ENCODE measurements at regions not wholly inside any gene's neighbourhood (a gene's known extent, or its start where the extent isn't known, plus 50 kb on each side); places are given as distances from the start of the nearest gene placed in this dataset.

DNA sequence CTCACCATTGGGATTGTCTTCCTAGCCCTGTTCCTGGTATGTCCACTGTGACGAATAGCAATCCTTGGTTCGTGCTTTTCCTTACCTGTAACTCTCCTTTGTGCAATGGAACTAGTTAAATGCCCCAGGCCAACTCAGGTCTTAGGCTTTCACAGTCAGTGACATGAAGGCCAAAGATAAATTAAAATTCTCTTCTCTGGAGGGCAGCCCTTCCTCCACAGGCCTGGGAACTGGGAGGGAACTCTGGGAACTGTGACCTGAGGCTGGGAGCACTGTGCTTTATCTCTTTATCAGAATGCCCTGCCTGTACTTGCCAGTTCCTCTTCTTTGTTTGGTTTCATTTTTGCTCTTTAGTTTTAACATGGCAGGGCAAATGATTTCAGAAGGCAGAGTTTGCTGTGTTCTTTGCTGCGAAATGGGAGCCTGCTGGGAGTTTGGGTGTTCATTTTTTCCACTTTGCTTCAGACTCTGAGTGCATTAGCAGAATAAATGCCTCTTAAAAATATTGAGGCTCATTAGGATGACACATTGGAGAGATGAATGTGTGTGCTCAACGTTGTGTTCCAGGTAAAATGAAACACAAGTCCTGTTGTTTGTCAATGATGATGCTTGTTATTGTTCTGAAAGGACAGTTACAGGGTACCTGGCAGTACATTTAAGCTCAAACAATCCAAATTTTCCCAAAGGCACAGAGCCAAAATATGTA is 118.1 kb downstream of the NUDT12 start:
- POLR2A ChIA-PET: no interaction called here
- H3K9me3 Mint-ChIP-seq: peaks cover 0 to 22% (median 10%) of the 10 kb centered on the region in 11 donors
- H3K27ac Mint-ChIP-seq: no peak overlapping the region
- H3K4me1 ChIP-seq (ENCODE audit: control insufficient read depth in 2 of 2, insufficient read depth in 2 of 2, low read length in 2 of 2): no peaks in the 10 kb centered on the region
- H3K4me3 ChIP-seq (ENCODE audit: low read length): no peak overlapping the region
- CTCF ChIA-PET: no interaction called here
- peaks cover 0 to 14% (median 9%) of the 10 kb centered on the region in 5 donors for H3K27me3 Mint-ChIP-seq
- H3K4me3 Mint-ChIP-seq: no peak overlapping the region
- DNase-seq (no peak), ATAC-seq (no peak)
- peaks cover 0 to 4% (median 0%) of the 10 kb centered on the region in 7 donors for H3K4me1 Mint-ChIP-seq
- intact Hi-C loops (cut with micrococcal nuclease): no loop called here
- no peak overlapping the region for H3K27ac ChIP-seq (ENCODE audit: low read depth, low read length)
- peaks cover 0 to 3% (median 0%) of the 10 kb centered on the region in 5 donors for H3K36me3 Mint-ChIP-seq
- H3K27me3 ChIP-seq (ENCODE audit: control insufficient read depth in 2 of 2, insufficient read depth in 2 of 2, low read length in 2 of 2): no peaks in the 10 kb centered on the region
- peaks cover 0 to 6% (median 0%) of the 10 kb centered on the region in 3 experiments for H3K9me3 ChIP-seq (ENCODE audit: control insufficient read depth in 2 of 3, low read length in 3 of 3)
- no peaks in the 10 kb centered on the region for H3K36me3 ChIP-seq (ENCODE audit: control insufficient read depth in 2 of 3, insufficient read depth in 3 of 3, low read length in 3 of 3)

DNA sequence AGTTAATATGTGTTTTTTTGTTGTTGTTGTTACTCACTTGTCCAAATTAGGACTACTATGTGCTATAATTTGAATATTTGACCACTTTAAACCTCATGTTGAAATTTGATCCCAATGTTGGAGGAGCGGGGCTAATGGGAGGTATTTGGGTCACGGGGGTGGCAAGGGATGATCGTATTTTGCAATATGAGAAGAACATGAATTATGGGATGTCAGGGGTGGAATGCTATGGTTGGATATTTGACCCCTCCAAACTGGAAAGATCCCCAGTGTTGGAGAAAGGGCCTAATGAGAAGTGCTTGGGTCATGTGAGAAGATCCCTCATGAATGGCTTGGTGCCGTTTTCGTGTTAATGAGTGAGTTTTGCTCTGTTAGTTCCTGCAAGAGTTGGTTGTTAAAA is 119.8 kb downstream of the NUDT12 start:
- DNase-seq: no peak
- H3K4me1 Mint-ChIP-seq: peaks cover 0 to 4% (median 0%) of the 10 kb centered on the region in 7 donors
- H3K36me3 ChIP-seq (ENCODE audit: control insufficient read depth in 2 of 3, insufficient read depth in 3 of 3, low read length in 3 of 3): no peaks in the 10 kb centered on the region
- peaks cover 0 to 14% (median 8%) of the 10 kb centered on the region in 5 donors for H3K27me3 Mint-ChIP-seq
- ChIA-PET POLR2A (no interaction called here), CTCF (no interaction called here)
- intact Hi-C loops (cut with micrococcal nuclease): no loop called here
- H3K4me3 ChIP-seq (ENCODE audit: low read length): no peak overlapping the region
- H3K27ac ChIP-seq (ENCODE audit: low read depth, low read length): no peak overlapping the region
- H3K9me3 ChIP-seq (ENCODE audit: control insufficient read depth in 2 of 3, low read length in 3 of 3): peaks cover 0 to 6% (median 0%) of the 10 kb centered on the region in 3 experiments
- no peak for ATAC-seq
- H3K27ac Mint-ChIP-seq: no peak overlapping the region
- H3K36me3 Mint-ChIP-seq: peaks cover 0 to 3% (median 0%) of the 10 kb centered on the region in 5 donors
- H3K4me1 ChIP-seq (ENCODE audit: control insufficient read depth in 2 of 2, insufficient read depth in 2 of 2, low read length in 2 of 2): no peaks in the 10 kb centered on the region
- no peaks in the 10 kb centered on the region for H3K27me3 ChIP-seq (ENCODE audit: control insufficient read depth in 2 of 2, insufficient read depth in 2 of 2, low read length in 2 of 2)
- H3K9me3 Mint-ChIP-seq: peaks cover 5 to 37% (median 18%) of the 10 kb centered on the region in 11 donors
- H3K4me3 Mint-ChIP-seq: no peak overlapping the region

DNA sequence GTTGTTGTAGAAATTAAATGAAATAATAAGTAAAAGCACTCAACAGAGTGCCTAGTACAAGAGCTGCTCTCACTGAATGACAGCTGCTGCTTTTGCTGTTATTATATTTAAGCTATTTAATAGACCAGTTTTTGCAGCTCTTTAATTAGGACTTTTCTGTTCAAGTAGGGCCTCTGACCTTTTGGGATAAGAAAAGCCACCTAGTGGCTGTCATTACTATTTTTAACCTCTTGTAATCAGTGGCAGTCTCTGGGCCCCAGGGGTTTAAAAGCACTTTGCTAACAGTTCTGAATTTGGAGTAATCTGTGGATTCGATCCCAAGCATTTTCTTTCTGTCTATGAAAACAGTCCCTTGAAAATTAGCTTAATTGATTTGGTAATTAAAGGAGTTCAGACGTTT is 121.1 kb downstream of the NUDT12 start:
- Mint-ChIP-seq H3K36me3 (peaks cover 0 to 3% (median 0%) of the 10 kb centered on the region in 5 donors), H3K4me3 (no peak overlapping the region), H3K4me1 (peaks cover 0 to 2% (median 0%) of the 10 kb centered on the region in 7 donors), H3K27me3 (peaks cover 0 to 14% (median 7%) of the 10 kb centered on the region in 5 donors), H3K27ac (no peak overlapping the region), H3K9me3 (peaks cover 5 to 39% (median 19%) of the 10 kb centered on the region in 11 donors)
- intact Hi-C loops (cut with micrococcal nuclease): no loop called here
- no peak for DNase-seq
- H3K27me3 ChIP-seq (ENCODE audit: control insufficient read depth in 2 of 2, insufficient read depth in 2 of 2, low read length in 2 of 2): no peaks in the 10 kb centered on the region
- H3K4me3 ChIP-seq (ENCODE audit: low read length): no peak overlapping the region
- no peak overlapping the region for H3K27ac ChIP-seq (ENCODE audit: low read depth, low read length)
- H3K4me1 ChIP-seq (ENCODE audit: control insufficient read depth in 2 of 2, insufficient read depth in 2 of 2, low read length in 2 of 2): no peaks in the 10 kb centered on the region
- no peak for ATAC-seq
- ChIA-PET CTCF (no interaction called here), POLR2A (no interaction called here)
- no peaks in the 10 kb centered on the region for H3K36me3 ChIP-seq (ENCODE audit: control insufficient read depth in 2 of 3, insufficient read depth in 3 of 3, low read length in 3 of 3)
- H3K9me3 ChIP-seq (ENCODE audit: control insufficient read depth in 2 of 3, low read length in 3 of 3): peaks cover 0 to 6% (median 0%) of the 10 kb centered on the region in 3 experiments

DNA sequence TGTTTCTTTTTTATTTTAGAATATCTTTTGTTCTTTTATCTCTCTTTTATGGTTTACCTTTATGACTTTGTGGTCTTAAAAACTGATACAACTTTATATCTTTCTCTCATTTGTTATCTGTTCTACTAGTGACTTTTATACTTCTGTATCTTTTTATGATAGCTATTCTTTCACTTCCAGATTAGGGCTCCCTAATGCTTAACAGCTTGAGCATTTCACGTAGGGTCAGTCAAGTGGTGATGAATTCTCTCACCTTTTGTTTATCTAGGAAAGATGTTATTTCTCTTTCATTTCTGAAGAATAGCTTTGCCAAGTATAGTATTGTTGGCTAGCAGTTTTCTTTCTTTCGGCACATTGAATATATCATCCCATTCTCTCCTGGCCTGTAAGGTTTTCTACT is 123.6 kb downstream of the NUDT12 start:
- H3K27ac ChIP-seq (ENCODE audit: low read depth, low read length): no peak overlapping the region
- ChIA-PET POLR2A (no interaction called here), CTCF (no interaction called here)
- intact Hi-C loops (cut with micrococcal nuclease): no loop called here
- peaks cover 0 to 6% (median 0%) of the 10 kb centered on the region in 3 experiments for H3K9me3 ChIP-seq (ENCODE audit: control insufficient read depth in 2 of 3, low read length in 3 of 3)
- H3K36me3 ChIP-seq (ENCODE audit: control insufficient read depth in 2 of 3, insufficient read depth in 3 of 3, low read length in 3 of 3): no peaks in the 10 kb centered on the region
- Mint-ChIP-seq H3K4me3 (no peak overlapping the region), H3K36me3 (peaks cover 0 to 3% (median 0%) of the 10 kb centered on the region in 5 donors), H3K9me3 (peaks cover 5 to 39% (median 19%) of the 10 kb centered on the region in 11 donors), H3K27me3 (no peaks in the 10 kb centered on the region), H3K27ac (no peak overlapping the region), H3K4me1 (no peaks in the 10 kb centered on the region)
- H3K27me3 ChIP-seq (ENCODE audit: control insufficient read depth in 2 of 2, insufficient read depth in 2 of 2, low read length in 2 of 2): no peaks in the 10 kb centered on the region
- DNase-seq (no peak), ATAC-seq (no peak)
- no peaks in the 10 kb centered on the region for H3K4me1 ChIP-seq (ENCODE audit: control insufficient read depth in 2 of 2, insufficient read depth in 2 of 2, low read length in 2 of 2)
- H3K4me3 ChIP-seq (ENCODE audit: low read length): no peak overlapping the region

DNA sequence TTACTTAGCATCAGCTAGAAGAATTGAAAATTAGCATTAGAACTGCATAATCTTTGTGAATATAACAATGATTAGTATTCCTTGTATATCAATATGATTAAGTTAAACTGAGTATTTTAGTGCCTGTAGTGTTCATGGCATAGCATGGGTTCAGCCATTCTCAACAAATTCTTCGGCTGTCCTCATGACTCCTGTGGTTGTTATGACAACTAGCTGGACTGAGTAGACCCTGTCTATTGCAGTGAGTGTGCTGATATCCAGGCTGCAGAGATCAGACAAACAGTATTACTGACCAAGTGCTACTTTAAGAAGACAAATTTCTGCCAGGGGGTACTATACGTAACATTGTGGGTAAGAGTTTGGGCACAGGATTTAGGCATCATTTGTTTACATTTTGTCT is 125.9 kb downstream of the NUDT12 start:
- Mint-ChIP-seq H3K36me3 (peaks cover 0 to 3% (median 0%) of the 10 kb centered on the region in 5 donors), H3K27ac (no peak overlapping the region), H3K27me3 (peaks cover 0 to 2% (median under 1%) of the 10 kb centered on the region in 5 donors), H3K9me3 (peaks cover 5 to 39% (median 19%) of the 10 kb centered on the region in 11 donors), H3K4me1 (no peaks in the 10 kb centered on the region), H3K4me3 (no peak overlapping the region)
- DNase-seq (no peak), ATAC-seq (no peak)
- no peaks in the 10 kb centered on the region for H3K4me1 ChIP-seq (ENCODE audit: control insufficient read depth in 2 of 2, insufficient read depth in 2 of 2, low read length in 2 of 2)
- peaks cover 0 to 6% (median 0%) of the 10 kb centered on the region in 3 experiments for H3K9me3 ChIP-seq (ENCODE audit: control insufficient read depth in 2 of 3, low read length in 3 of 3)
- no peaks in the 10 kb centered on the region for H3K27me3 ChIP-seq (ENCODE audit: control insufficient read depth in 2 of 2, insufficient read depth in 2 of 2, low read length in 2 of 2)
- ChIA-PET CTCF (no interaction called here), POLR2A (no interaction called here)
- H3K36me3 ChIP-seq (ENCODE audit: control insufficient read depth in 2 of 3, insufficient read depth in 3 of 3, low read length in 3 of 3): no peaks in the 10 kb centered on the region
- H3K4me3 ChIP-seq (ENCODE audit: low read length): no peak overlapping the region
- H3K27ac ChIP-seq (ENCODE audit: low read depth, low read length): no peak overlapping the region
- intact Hi-C loops (cut with micrococcal nuclease): no loop called here

DNA sequence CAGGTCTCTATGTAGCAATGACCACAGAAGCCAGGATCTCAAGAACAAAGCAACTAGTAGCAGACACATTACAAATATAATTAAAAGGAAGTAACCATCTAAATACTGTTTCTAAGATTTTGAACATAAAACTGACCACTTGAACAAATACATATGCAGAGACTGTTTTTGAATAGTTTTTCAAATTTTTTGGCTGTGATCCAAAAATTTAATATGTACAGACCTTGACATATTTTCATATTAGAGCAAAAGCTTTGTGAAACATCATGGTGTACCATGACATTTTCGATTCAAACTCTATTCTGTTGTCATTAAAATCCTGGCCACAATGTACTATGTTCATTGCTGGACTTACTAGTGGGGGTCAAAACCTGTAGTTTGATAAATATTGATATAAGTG is 126.5 kb downstream of the NUDT12 start:
- ATAC-seq (no peak), DNase-seq (no peak)
- no peak overlapping the region for H3K27ac ChIP-seq (ENCODE audit: low read depth, low read length)
- Mint-ChIP-seq H3K4me3 (no peak overlapping the region), H3K9me3 (peaks cover 5 to 38% (median 19%) of the 10 kb centered on the region in 11 donors), H3K27ac (no peak overlapping the region), H3K36me3 (peaks cover 0 to 3% (median 0%) of the 10 kb centered on the region in 5 donors), H3K4me1 (no peaks in the 10 kb centered on the region), H3K27me3 (peaks cover 0 to 4% (median 4%) of the 10 kb centered on the region in 5 donors)
- intact Hi-C loops (cut with micrococcal nuclease): no loop called here
- CTCF ChIA-PET: no interaction called here
- H3K4me1 ChIP-seq (ENCODE audit: control insufficient read depth in 2 of 2, insufficient read depth in 2 of 2, low read length in 2 of 2): no peaks in the 10 kb centered on the region
- H3K36me3 ChIP-seq (ENCODE audit: control insufficient read depth in 2 of 3, insufficient read depth in 3 of 3, low read length in 3 of 3): no peaks in the 10 kb centered on the region
- POLR2A ChIA-PET: no interaction called here
- H3K9me3 ChIP-seq (ENCODE audit: control insufficient read depth in 2 of 3, low read length in 3 of 3): peaks cover 0 to 6% (median 0%) of the 10 kb centered on the region in 3 experiments
- no peaks in the 10 kb centered on the region for H3K27me3 ChIP-seq (ENCODE audit: control insufficient read depth in 2 of 2, insufficient read depth in 2 of 2, low read length in 2 of 2)
- H3K4me3 ChIP-seq (ENCODE audit: low read length): no peak overlapping the region

Measured in naive thymus-derived CD4-positive, alpha-beta T cell (primary cell).